Sigmoid colon (tissue), 6 donors: ENCODE measurements at regions not wholly inside any gene's neighbourhood (a gene's known extent, or its start where the extent isn't known, plus 50 kb on each side); places are given as distances from the start of the nearest gene placed in this dataset.

Experiments used
- DNase-seq: peaks from one replicate; pipeline ENCODE4 v3.0.0-alpha.2; 2019
- H3K27ac ChIP-seq, 4 donors: fragments of 200-600 bp; sonication (generic); one replicate each; pipeline ENCODE4 v1.5.1; 2016 to 2019; ENCODE audit warnings: mild to moderate bottlenecking in 1 of 4
- H3K27me3 ChIP-seq, 3 donors: fragments of 200-600 bp; sonication (generic); one replicate each; pipeline ENCODE4 v1.5.1; 2019; ENCODE audit warnings: mild to moderate bottlenecking in 1 of 3
- H3K36me3 ChIP-seq, 4 donors: fragments of 200-600 bp; sonication (generic); one replicate each; pipeline ENCODE4 v1.5.1; 2016 to 2019
- H3K4me1 ChIP-seq, 4 donors: fragments of 200-600 bp; sonication (generic); one replicate each; pipeline ENCODE4 v1.5.1; 2017 to 2019
- H3K4me3 ChIP-seq, 4 donors: fragments of 200-600 bp; sonication (generic); one replicate each; pipeline ENCODE4 v1.5.1; 2017 to 2019; ENCODE audit warnings: mild to moderate bottlenecking in 2 of 4, moderate library complexity in 1 of 4
- H3K9me3 ChIP-seq, 4 donors: fragments of 200-600 bp in 3 of 4; sonication (generic) in 3 of 4; one replicate each; pipeline versions ENCODE4 v1.5.1 to v1.6.1; 2013 to 2019
- CTCF ChIP-seq, 4 experiments: fragments of 450-650 bp in 3 of 4; fragments of 200-600 bp in 1 of 4; IDR thresholded peaks; one replicate each; pipeline ENCODE4 v1.5.1; 2016 to 2019; ENCODE audit warnings: antibody characterized with exemption in 4 of 4, mild to moderate bottlenecking in 3 of 4, moderate library complexity in 2 of 4
- EP300 ChIP-seq, 4 donors: sonication (generic); formaldehyde crosslinking; IDR thresholded peaks; one replicate each; pipeline ENCODE4 v1.6.1; 2017; ENCODE audit warnings: antibody characterized with exemption in 4 of 4
- POLR2A ChIP-seq, 2 donors: fragments of 450-650 bp; IDR thresholded peaks; one replicate each; pipeline ENCODE4 v1.6.1; 2016; ENCODE audit warnings: antibody characterized with exemption in 2 of 2, mild to moderate bottlenecking in 2 of 2, moderate library complexity in 2 of 2
- POLR2AphosphoS5 ChIP-seq, 4 donors: sonication (generic); formaldehyde crosslinking; IDR thresholded peaks; one replicate each; pipeline ENCODE4 v1.6.1; 2017; ENCODE audit warnings: antibody characterized with exemption in 4 of 4
- WGBS, 2 donors: extraction: QIAGEN DNeasy Blood & Tissue Kit; methylation state at CpG; one replicate each; pipeline ENCODE4 v1.1.7; 2013; 5-methylcytosine and 5-hydroxymethylcytosine counted together
- intact Hi-C: fragments of 100-400 bp; cut with DNase I; formaldehyde crosslinking; loops from one replicate; pipeline ENCODE4 v1.15.1; 2023
- donor health status: healthy with polysubstance abuse.
- donor health status: healthy.

- H3K4me1 ChIP-seq = peaks cover 0 to 13% (median 9%) of the 10 kb centered on the region in 4 donors
- intact Hi-C loops = no loop called here
- TF ChIP-seq POLR2A (IDR thresholded peaks at IDR 0.05) (no peak), CTCF (IDR thresholded peaks at IDR 0.05) (no peak), EP300 (IDR thresholded peaks at IDR 0.05) (no peak)
- no peaks in the 10 kb centered on the region for H3K36me3 ChIP-seq
- H3K27ac ChIP-seq = no peak overlapping the region
- no peak for DNase-seq
- H3K27me3 ChIP-seq = no peaks in the 10 kb centered on the region
- no peaks in the 10 kb centered on the region for H3K9me3 ChIP-seq
- H3K4me3 ChIP-seq = no peak overlapping the region
Measured at GRCh38 chr3:168624195-168624594, 528.5 kb upstream of the GOLIM4 start.

- DNase-seq = no peak
- TF ChIP-seq POLR2A (IDR thresholded peaks at IDR 0.05) (no peak), POLR2AphosphoS5 (IDR thresholded peaks at IDR 0.05) (peak in 3 of 4 donors; percentile 52 to 73 (median 59)), CTCF (IDR thresholded peaks at IDR 0.05) (no peak)
- no peak overlapping the region for H3K27ac ChIP-seq
- peaks cover 0 to 13% (median 9%) of the 10 kb centered on the region in 4 donors for H3K4me1 ChIP-seq
- no peaks in the 10 kb centered on the region for H3K27me3 ChIP-seq
- H3K9me3 ChIP-seq = no peaks in the 10 kb centered on the region
- no peaks in the 10 kb centered on the region for H3K36me3 ChIP-seq
- intact Hi-C loops = no loop called here
- WGBS, 2 donors = 83 to 94% methylated on average over 3 of the region's 3 CpGs
- H3K4me3 ChIP-seq = no peak overlapping the region
Measured at GRCh38 chr3:168622795-168623194, 527.1 kb upstream of the GOLIM4 start.

GRCh38 chr3:168620854-168621253 lies 525.1 kb upstream of the GOLIM4 start:
- Histone ChIP-seq H3K9me3 (no peaks in the 10 kb centered on the region), H3K4me3 (no peak overlapping the region), H3K27ac (no peak overlapping the region), H3K36me3 (no peaks in the 10 kb centered on the region), H3K4me1 (peaks cover 0 to 13% (median 9%) of the 10 kb centered on the region in 4 donors), H3K27me3 (no peaks in the 10 kb centered on the region)
- DNase-seq = no peak
- TF ChIP-seq POLR2A (IDR thresholded peaks at IDR 0.05) (no peak), EP300 (IDR thresholded peaks at IDR 0.05) (no peak), POLR2AphosphoS5 (IDR thresholded peaks at IDR 0.05) (no peak), CTCF (IDR thresholded peaks at IDR 0.05) (no peak)
- intact Hi-C loops = no loop called here
- 48 to 69% methylated on average over 5 of the region's 5 CpGs for WGBS, 2 donors

GRCh38 chr3:168618827-168619470 lies 523.2 kb upstream of the GOLIM4 start:
- H3K36me3 ChIP-seq = no peaks in the 10 kb centered on the region
- intact Hi-C loops = no loop called here
- no peaks in the 10 kb centered on the region for H3K27me3 ChIP-seq
- no peak overlapping the region for H3K27ac ChIP-seq
- no peak overlapping the region for H3K4me3 ChIP-seq
- peaks cover 0 to 13% (median 9%) of the 10 kb centered on the region in 4 donors for H3K4me1 ChIP-seq
- 66 to 76% methylated on average over 3 of the region's 3 CpGs for WGBS, 2 donors
- no peak for DNase-seq
- no peak for TF ChIP-seq POLR2AphosphoS5 (IDR thresholded peaks at IDR 0.05)
- no peak for TF ChIP-seq EP300 (IDR thresholded peaks at IDR 0.05)
- no peak for TF ChIP-seq POLR2A (IDR thresholded peaks at IDR 0.05)
- no peak for TF ChIP-seq CTCF (IDR thresholded peaks at IDR 0.05)
- H3K9me3 ChIP-seq = no peaks in the 10 kb centered on the region

GRCh38 chr3:168617658-168618057 lies 521.9 kb upstream of the GOLIM4 start:
- H3K27ac ChIP-seq = no peak overlapping the region
- no peaks in the 10 kb centered on the region for H3K27me3 ChIP-seq
- intact Hi-C loops = no loop called here
- no peaks in the 10 kb centered on the region for H3K36me3 ChIP-seq
- peaks cover 0 to 5% (median 3%) of the 10 kb centered on the region in 4 donors for H3K4me1 ChIP-seq
- H3K9me3 ChIP-seq = no peaks in the 10 kb centered on the region
- DNase-seq = no peak
- H3K4me3 ChIP-seq = no peak overlapping the region
- TF ChIP-seq CTCF (IDR thresholded peaks at IDR 0.05) (no peak), EP300 (IDR thresholded peaks at IDR 0.05) (no peak), POLR2A (IDR thresholded peaks at IDR 0.05) (no peak), POLR2AphosphoS5 (IDR thresholded peaks at IDR 0.05) (no peak)
